HG03025 (cell line): ENCODE measurements at regions not wholly inside any gene's neighbourhood (a gene's known extent, or its start where the extent isn't known, plus 50 kb on each side); places are given as distances from the start of the nearest gene placed in this dataset.

ENCODE experiments used
- ATAC-seq: cut with Tn5 transposase; IDR thresholded peaks from one replicate; pipeline ENCODE4 v1.9.1; 2021; ENCODE audit warnings: mild to moderate bottlenecking, moderate library complexity; ENCODE audit not compliant: unreplicated experiment, low FRiP score

GRCh38 chr18:67301592-67301991 lies 214.9 kb downstream of the DSEL start:
- no peak for ATAC-seq

GRCh38 chr18:67300498-67300897 lies 216.0 kb downstream of the DSEL start:
- no peak for ATAC-seq

GRCh38 chr18:67292814-67293213 lies 223.7 kb downstream of the DSEL start:
- ATAC-seq, result no peak

- no peak for ATAC-seq
Measured at GRCh38 chr18:67290421-67290820, 226.1 kb downstream of the DSEL start.

GRCh38 chr18:67285583-67285982 lies 230.9 kb downstream of the DSEL start:
- ATAC-seq, result no peak

- ATAC-seq, result no peak
Measured at GRCh38 chr18:67282796-67283195, 233.7 kb downstream of the DSEL start.

- ATAC-seq, result no peak
Measured at GRCh38 chr18:67281746-67282145, 234.8 kb downstream of the DSEL start.

GRCh38 chr18:67280486-67281242 lies 235.9 kb downstream of the DSEL start:
- ATAC-seq, result no peak

- ATAC-seq, result no peak
Measured at GRCh38 chr18:67279988-67280387, 236.5 kb downstream of the DSEL start.

GRCh38 chr18:67278984-67279383 lies 237.5 kb downstream of the DSEL start:
- ATAC-seq, result no peak

GRCh38 chr18:67276638-67277037 lies 239.9 kb downstream of the DSEL start:
- ATAC-seq, result no peak

GRCh38 chr18:67273288-67273687 lies 243.2 kb downstream of the DSEL start:
- ATAC-seq, result no peak

- ATAC-seq, result no peak
Measured at GRCh38 chr18:67269206-67269605, 247.3 kb downstream of the DSEL start.

- ATAC-seq, result no peak
Measured at GRCh38 chr18:67268530-67268929, 248.0 kb downstream of the DSEL start.

GRCh38 chr18:67266246-67267237 lies 250.0 kb downstream of the DSEL start:
- ATAC-seq, result no peak

- ATAC-seq, result no peak
Measured at GRCh38 chr18:67265464-67266245, 250.9 kb downstream of the DSEL start.

- no peak for ATAC-seq
Measured at GRCh38 chr18:67261931-67262552, 254.5 kb downstream of the DSEL start.

GRCh38 chr18:67260841-67261240 lies 255.7 kb downstream of the DSEL start:
- ATAC-seq, result no peak

- no peak for ATAC-seq
Measured at GRCh38 chr18:67250776-67251424, 265.6 kb downstream of the DSEL start.
